A172 (cell line): ENCODE measurements at regions not wholly inside any gene's neighbourhood (a gene's known extent, or its start where the extent isn't known, plus 50 kb on each side); places are given as distances from the start of the nearest gene placed in this dataset.

ENCODE experiments used
- DNase-seq: peaks from one replicate; pipeline ENCODE4 v3.0.0-alpha.2; 2015; ENCODE audit warnings: low spot score

DNA sequence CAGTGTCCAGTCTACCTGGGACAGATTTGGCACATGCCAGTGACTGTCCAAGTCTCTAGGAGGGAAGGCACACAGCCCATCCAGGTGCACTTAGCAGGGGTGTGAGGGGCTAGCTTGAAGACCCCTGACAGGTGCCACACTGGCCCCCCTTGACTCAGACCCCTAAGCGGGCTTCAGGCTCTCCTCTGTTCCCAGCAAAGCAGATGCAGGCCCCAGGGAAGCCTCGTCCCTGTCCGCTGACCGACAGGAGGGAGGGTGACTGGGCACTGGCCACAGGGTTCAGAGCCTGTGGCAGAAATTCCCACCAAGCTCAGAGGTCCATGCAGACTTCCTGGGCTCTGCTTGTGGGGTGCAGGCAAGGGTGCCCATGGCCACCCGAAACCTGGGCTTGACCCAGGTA, 239.8 kb upstream of the MYT1L start:
- no peak for DNase-seq

DNA sequence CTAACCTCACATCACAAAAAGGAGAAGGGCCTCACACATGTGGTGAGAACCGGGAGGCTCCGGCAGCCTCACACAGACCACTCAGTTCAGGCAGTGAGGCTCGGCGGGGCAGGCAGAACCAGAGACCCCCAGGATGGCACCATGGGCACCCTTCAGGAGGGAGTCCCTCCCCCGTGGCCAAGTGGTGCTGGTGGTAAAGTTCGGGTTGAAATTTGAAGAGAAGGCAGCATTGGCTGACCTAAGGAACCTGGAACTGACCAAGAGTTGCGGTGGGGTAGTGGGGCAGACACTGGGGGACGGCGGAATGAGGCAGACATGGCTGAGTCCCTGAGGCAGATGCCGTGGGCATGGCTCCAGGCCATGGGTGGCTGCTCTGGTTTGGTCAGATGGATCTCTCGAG, 239.3 kb upstream of the MYT1L start:
- no peak for DNase-seq

DNA sequence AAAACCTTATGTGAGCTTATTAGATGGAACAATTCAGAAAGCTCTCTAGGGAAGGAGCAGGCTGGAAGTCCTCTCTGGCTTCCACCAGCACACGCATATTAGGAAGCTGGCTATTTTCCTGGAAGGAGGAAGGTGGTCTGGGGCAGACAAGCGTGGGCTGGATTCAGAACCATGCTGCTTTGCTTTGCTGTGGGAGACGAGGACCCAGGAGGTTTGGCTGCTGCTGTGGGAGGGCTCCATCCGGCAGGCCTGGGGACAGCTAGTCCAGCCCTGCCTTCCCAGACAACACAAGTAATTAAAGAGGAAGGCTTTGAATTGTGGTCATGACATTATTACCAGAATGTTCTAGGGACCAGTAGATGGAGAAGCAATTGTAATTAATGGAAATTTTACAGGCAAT, 238.8 kb upstream of the MYT1L start:
- DNase-seq, result no peak

DNA sequence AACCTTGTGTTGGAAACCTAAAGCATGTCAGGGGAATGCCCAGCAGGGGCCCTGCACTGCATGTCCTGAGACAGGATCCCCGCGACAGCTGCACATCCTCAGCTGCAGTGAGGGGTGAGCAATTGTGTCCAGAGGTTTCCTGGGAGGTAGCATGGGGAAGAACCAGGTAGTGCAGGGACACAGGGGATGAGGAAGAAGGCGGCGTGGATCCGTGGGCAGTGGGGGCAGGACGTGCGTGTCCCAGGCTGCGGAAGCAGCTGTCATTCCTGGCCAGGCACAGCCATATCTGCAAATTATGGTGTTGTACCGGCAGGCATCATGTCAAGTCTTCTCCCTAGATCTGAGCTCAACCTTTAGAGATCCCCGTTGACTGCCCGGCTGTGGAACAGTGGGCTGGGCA, 238.2 kb upstream of the MYT1L start:
- no peak for DNase-seq

DNA sequence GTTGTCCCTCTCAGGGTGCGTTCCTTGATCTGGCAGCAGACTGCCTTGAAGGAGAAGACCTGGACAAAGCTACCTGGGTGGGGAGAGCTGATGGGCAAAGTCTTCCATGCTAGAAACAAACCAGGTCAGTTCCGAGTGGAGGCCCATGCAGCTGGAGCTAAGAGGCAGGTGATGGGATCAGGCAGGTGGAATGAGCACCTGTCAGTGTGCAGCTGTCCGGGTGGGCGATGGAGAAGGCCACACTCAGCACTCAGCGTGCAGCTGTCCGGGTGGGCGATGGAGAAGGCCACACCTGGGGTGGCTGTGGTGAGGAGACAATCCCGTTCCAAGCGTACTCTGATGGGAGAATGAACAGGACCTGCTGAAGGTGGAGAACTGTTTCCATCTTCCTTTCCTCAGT, 237.3 kb upstream of the MYT1L start:
- DNase-seq, result no peak

DNA sequence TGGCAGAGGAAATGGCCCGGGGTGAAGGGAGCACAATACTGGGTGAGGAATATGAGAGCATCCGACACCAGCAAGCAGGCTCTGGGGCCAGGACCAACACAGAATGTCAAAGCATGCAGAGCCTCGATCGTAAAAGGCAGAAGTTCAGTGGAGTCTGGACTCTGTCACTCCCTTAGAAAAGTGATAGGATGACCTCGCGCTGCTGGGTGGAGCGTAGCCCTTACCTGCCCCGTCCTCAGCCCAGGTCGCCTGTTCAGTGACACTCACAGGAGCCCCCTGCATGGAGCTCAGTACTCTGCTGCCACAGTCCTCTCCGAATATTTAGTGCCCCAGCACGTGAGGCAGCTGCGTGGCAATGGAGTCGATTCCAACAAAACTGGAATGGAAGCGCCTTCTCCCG, 236.7 kb upstream of the MYT1L start:
- DNase-seq, result no peak

DNA sequence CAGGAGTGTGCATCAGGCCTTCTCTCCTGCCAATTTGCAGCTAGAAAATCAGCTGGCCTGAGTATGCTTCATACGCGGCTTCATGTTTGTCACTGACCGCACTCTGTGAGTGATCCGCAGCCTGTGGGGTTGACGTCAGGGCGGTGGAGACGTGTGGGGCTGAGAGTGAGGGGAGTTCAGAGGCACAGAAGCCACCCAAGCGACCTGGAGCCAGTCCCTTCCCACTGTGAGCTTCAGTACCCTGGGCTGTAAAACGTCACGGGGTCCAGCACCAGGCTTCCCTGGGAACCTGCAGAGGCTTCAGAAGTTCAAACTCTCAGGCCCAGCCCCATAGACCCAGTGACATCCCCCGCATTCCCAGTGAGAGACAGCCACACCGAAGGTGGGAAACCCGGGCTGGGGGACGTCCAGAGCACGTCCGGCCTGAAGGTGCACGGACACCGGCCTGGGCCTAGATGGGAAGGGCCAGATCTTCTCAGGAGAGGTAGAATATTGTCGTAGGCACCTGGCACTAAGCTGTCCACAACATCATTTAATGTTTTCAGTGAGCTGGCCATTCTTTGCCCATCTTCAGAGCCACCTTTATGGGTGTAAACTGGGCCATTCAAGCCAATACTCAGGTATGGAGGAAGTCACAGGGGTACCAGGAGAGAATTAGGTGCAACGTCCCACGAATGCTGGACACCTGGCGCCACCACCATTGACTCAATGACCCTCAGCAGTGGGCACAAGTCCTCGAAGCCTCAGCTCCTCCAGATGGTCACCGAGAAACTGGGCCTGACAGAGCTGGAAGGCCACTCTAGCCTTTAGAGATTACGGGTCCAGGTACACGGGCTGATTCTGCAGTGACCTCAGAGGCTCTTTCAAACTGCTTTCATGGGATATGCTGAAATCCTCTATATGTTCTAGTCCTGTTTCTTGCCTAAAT, 235.6 kb upstream of the MYT1L start:
- no peak for DNase-seq

DNA sequence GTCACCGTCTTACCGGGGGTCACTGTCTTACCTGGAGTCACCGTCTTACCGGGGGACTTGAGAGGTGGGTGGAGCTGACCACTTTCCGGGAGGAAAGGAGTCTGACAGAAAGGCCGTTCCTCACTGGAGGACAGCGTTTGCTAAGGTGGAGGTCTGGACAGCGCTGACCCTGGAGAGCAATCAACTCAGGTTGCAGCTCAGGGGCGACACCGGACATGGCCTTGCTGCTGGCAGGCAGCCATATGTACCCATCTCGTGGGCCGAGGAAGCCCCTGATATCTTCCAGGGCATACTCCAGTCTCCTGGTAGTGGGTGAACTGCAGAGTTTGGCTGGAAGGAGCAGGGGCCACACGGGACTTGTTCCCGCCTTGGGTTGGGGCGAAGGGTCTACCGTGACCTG, 234.6 kb upstream of the MYT1L start:
- DNase-seq, result no peak

DNA sequence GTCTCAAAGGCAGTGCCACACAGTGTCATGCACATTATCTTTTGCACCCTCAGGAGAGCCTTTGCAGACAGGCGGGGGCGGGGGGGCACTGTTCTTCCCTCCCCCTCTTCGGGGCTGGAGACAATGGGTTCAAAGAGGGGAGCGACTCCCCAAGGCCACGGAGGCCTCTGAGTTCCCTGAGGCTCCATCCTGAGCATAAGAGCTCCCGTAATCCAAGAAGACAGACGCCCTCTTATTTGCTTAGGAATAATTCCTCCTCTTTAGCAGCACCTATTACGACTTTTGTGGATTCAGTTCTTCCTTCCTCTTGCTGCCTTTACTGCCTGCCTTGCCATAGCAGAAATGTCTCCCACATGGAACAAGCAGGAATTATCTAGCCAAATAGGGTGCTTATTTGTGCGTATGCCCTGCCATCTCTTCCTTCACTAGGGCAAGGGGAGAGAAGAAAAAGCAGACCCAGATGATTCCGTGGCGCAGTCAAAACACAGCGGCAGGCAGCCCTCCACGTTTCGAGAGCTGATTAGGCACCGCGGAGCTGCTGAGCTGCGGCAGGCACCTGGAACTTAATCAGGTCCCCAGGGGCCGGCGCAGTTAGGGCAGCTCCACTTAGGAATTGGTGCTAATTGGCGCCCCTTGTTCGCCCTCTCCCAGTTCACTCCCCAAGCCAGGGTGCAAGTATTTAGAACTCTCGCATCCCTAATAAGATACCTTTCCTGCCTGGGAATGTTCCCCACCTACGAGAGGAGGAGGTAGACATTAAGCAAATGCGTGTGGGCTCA, 233.4 kb upstream of the MYT1L start:
- DNase-seq, result no peak

DNA sequence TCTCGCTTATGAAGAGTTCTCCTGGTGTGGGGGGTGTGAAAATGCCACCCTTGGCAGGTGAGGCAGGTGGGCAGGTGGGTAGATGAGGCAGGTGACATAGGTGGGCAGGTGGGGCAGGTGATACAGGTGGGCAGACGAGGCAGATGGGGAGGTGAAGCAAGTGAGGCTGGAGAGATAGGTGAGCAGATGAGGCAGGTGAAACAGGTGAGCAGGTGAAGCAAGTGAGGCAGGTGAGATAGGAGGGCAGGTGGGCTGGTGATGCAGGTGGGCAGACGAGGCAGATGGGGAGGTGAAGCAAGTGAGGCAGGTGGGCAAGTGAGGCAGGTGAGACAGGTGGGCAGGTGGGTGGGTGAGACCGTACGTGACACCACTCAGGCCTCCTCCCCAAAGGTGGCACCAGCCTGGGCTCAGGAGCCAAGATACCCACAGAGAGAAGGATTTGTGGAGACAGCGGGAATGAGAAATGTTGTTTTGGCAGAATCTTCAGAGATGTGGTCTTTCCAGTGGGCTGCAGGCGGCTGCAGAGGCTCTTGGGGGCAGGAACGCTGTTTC, 232.3 kb upstream of the MYT1L start:
- DNase-seq, result no peak

DNA sequence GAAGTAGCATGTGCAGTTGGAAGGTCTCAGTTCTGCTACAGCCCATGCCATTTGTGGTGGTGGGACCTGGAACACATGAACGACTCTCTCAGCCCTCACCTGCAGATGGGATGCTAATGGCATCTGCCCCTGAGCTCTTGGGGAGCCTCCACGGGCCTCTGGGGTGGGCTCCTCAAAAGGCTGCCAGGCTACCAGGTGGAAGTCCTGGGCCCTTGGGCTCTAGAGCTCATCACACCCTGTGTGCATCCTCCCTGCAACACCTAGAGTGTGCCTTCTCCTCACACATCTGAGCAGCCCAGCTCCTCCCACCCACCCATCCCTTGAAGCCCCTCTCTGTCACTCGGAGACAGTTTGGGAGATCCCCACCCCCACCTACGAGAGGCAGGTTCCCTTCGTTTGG, 231.8 kb upstream of the MYT1L start:
- no peak for DNase-seq

DNA sequence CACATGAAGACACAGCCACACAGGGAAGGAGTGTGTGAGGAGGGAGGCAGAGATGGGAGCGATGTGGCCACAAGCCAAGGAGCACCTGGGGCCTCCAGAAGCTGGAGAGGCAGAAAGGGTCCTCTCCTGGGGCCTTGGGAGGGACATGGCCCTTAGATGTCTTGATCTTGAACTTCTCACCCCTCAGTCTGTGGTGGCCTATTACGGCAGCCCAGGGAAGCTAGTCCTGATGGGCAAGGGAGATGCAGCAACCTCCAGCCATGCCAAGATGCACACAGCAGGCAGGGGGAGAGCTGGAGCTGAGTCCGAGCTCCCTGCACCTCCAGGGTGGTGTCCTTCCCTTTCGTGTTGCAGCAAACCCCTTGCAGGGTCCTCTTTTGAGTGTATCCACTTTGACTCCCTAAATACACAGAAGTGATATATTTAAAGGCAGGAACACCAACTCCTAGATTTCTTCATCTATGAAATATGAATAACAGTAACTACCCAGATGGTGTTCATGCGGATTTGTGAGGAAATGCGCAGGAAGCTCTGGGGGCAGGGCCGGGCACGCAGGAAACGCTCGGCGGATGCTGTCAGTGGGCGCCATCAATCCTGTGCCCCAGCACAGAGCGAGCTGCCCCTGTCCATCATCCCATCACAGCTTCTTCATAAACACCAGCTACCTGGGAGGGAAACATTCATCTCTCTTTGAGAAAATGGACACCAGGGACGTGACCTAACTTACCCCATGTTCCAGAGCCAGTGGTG, 230.4 kb upstream of the MYT1L start:
- DNase-seq, result no peak

DNA sequence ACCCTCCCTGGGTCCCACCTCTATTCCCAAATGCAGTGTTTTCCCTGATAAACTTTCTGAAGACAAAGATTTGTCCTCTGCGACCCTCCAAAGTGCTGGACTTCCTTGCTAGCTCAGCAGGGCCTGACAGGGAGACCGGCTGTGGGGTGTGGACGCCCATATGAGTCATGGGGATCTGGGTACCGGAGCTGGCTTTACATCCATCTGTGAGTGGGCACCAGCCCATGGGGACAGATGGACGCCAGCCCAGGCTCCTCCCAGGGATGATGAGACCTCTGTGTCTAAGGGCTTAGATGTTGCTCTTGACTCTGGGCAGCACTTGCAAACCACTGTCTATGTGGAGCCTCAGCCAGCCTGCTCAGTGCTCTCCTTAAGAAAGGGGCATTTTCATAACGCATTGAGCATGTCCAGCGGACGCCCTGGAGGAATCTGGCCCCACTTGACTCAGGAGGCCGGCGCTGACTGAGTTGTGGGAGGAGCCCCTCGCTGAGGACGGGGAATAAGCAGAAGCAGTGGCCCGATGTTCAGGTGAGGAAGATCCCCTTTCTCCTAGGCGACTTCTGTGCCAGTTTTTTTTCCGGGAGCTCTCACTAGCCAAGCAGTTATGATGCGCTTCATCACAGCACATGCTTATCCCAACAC, 229.4 kb upstream of the MYT1L start:
- DNase-seq, result no peak

DNA sequence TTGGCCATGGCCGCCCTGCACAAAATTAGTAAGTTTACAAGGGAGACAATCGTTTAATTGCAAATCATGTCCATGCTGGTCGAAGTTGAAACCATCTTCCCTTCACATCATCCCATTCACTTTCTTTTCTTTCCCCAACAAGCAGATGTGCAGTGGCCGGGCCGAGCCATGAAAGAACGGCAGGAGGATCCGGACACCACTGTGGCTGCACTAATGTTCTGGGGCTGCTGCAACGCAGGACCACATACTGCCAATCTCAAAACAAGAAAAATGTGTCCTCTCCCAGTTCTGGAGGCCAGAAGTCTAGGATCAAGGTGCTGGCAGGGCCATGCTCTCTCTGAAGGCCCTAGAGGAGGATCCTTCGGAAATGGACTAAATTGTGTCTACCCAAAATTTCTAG, 227.4 kb upstream of the MYT1L start:
- no peak for DNase-seq

DNA sequence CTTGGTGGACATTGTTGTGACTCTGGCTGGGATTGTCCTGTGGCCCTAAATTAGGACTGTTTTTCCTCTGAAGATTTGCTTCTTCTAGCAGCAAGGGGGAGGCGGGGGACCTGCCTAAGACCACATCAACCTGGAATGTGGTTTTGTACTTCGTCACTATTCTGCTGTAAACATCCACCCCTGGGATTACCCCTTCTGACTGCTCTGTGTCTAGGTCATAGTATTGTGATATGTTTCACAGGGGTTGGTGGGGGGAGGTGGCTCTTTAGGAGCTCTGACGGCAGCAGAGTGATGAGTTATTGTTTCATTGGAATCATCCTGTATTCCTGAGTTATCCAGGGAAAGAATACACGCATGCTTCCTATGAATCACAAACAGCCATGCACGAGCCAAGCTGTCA, 226.4 kb upstream of the MYT1L start:
- DNase-seq, result no peak

DNA sequence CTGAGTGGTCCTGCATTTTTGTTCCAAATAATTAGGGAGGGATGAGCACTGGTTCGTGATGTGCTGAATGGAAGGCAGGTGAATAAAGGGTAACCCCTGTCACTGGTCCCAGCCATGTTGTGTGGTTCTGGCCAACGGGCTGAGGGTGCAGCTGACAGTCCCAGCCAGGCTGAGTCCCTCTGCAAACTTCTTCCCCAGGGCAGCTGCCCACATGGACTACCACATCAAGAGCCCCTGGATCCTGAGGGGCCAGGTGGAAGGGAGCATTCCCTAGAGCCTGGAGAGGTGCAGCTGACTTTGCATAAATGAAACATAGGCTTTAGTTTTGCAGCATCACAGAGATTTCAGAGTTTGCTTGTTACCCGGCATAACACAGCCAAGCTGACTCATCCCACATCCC, 219.8 kb upstream of the MYT1L start:
- DNase-seq, result no peak

DNA sequence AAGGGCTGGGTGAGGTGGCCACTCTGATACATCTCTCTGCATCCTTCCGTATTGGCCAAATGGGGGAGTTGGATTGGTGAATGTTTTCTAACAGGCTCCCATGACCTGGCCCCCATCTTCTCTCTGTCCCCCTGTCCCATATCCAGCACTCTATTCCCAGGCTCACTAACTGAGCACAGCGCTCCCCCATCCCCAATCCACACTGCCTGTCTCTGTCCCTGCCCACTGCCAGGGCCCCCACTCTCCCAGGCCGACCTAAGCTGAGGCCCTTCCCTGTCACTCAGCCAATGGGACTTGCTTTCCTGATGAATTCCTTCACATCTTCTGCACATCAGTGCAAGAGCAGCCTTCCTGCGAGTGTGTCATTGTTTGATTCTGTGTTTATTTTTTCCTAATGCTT, 216.8 kb upstream of the MYT1L start:
- no peak for DNase-seq

DNA sequence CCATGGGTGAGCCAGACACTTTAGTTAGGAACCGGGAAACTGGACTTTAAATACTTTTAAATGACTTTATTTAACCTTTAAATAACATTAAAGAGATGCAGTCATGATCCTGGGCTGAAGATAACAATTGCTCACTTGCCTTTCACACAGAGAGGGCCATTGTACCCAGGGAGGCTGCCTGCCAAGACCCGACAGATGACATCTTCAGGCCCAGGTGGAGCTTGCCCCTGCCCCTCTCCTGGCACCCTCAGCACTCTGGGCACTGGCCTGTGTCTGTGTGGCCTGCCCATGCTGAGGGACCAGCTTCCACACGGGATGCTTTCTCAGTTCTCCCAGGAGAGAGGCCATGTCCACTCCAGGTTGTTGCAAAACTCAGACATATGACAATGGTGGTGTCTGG, 216.4 kb upstream of the MYT1L start:
- no peak for DNase-seq

DNA sequence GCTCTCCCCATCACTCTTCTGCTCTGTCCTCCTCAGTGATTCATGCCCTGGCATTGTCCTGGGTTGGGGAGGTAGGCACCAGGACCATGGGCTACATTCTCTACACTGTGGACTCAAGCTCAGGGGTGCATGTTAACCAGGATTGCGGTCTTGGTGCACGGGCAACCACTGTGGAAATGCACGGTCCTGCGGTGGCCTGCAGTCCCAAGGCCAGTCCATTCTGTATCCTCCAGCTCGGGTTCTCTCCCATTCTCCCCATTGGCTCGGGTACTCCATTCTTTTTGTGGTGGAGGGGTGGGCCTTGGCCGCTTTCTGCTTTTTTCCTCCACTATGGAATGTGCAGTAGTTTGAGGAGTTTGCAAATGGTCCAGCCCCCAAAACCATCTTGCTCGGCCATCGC, 215.0 kb upstream of the MYT1L start:
- no peak for DNase-seq

DNA sequence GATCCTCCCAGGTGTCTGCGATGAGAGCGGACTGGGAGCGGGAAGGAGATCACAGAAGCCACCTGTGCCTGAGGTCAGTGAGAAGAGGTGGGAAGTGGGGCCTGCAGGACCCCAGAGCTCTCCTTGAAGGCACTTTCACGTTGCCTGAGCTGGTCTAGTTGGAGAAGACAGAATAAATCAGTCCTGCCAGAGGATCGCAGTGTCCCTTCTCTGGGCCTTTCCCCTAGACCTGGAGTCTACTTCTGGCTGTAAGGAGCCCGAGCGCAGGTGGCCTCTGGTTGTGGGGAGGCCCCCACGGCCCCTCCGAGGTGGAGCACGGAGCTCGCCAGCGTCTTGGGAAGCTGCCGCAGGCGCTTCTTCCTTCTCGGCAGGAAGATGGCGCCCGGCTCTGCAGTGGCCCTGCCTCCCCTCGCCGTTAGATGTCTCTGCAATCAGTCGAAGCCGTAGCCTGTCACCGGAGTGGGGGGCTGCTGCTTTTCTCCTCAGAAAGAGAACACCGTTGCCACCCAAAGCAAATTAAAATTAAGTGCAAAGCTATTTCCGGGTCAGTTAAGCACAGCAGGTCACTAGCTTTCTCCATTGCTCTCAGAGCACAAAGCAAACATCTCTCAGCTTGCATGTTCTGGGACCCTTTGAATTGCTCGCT, 212.0 kb upstream of the MYT1L start:
- DNase-seq, result no peak

DNA sequence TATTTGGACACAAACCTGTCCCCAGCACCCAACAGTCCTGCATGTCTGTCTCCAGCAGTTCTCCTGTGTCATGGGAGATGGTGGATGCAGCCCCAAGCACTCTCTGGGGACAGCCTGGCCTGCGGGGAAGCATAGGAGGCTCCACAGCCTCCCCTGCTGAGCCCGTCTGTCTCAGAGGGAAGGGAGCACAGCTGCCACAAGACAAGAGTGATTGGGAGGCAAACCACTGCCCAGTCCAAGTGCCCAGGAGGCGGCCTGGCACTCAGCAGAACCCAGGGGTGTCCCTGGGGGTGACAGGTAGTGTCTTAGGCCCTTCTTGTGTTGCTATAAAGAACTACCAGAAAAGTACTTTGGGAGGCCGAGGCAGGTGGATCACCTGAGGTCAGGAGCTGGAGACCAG, 211.2 kb upstream of the MYT1L start:
- no peak for DNase-seq
